22Rv1 (cell line): ENCODE measurements at regions not wholly inside any gene's neighbourhood (a gene's known extent, or its start where the extent isn't known, plus 50 kb on each side); places are given as distances from the start of the nearest gene placed in this dataset.

ENCODE experiments used
- H3K27ac ChIP-seq: fragments of 450-650 bp; 2 replicates; pipeline ENCODE4 v1.5.1; 2017
- CTCF ChIP-seq: fragments of 450-650 bp; IDR thresholded peaks from 2 replicates; pipeline ENCODE4 v1.5.1; 2017; ENCODE audit warnings: mild to moderate bottlenecking
- ZFX ChIP-seq: fragments of 450-650 bp; IDR thresholded peaks from 2 replicates; pipeline ENCODE4 v1.6.1; 2017; ENCODE audit warnings: antibody characterized with exemption, borderline replicate concordance

GRCh38 chrX:22634751-22635150 lies 362.0 kb downstream of the CBLL2 start:
- H3K27ac ChIP-seq = no peak overlapping the region
- no peak for TF ChIP-seq CTCF
- TF ChIP-seq ZFX = no peak

GRCh38 chrX:22648281-22648680 lies 351.5 kb upstream of the DDX53 start:
- H3K27ac ChIP-seq = no peak overlapping the region
- no peak for TF ChIP-seq ZFX
- no peak for TF ChIP-seq CTCF

- TF ChIP-seq CTCF (no peak), ZFX (no peak)
- H3K27ac ChIP-seq = no peak overlapping the region
These were observed 349.1 kb upstream of the DDX53 start for GRCh38 chrX:22650691-22651090.

GRCh38 chrX:22652596-22652995 lies 347.2 kb upstream of the DDX53 start:
- no peak for TF ChIP-seq CTCF
- no peak for TF ChIP-seq ZFX

GRCh38 chrX:22660756-22661155 lies 339.0 kb upstream of the DDX53 start:
- TF ChIP-seq CTCF = no peak
- no peak for TF ChIP-seq ZFX

More at GRCh38 chrX:22652596-22652995, 347.2 kb upstream of the DDX53 start:
- peak overlapping the region; percentile 72 for H3K27ac ChIP-seq

GRCh38 chrX:22662776-22663175 lies 337.0 kb upstream of the DDX53 start:
- TF ChIP-seq ZFX = no peak
- TF ChIP-seq CTCF = no peak
- H3K27ac ChIP-seq = no peak overlapping the region

More at GRCh38 chrX:22660756-22661155, 339.0 kb upstream of the DDX53 start:
- no peak overlapping the region for H3K27ac ChIP-seq

- no peak overlapping the region for H3K27ac ChIP-seq
- TF ChIP-seq ZFX (no peak), CTCF (no peak)
These were observed 334.9 kb upstream of the DDX53 start for GRCh38 chrX:22664826-22665225.
